GM12873 (cell line): ENCODE measurements at regions not wholly inside any gene's neighbourhood (a gene's known extent, or its start where the extent isn't known, plus 50 kb on each side); places are given as distances from the start of the nearest gene placed in this dataset.

Source experiments
- CTCF ChIP-seq: IDR thresholded peaks from 2 replicates; pipeline ENCODE4 v1.5.1; 2012; ENCODE audit warnings: low read depth, mild to moderate bottlenecking, moderate library complexity, low read length, control low read depth; ENCODE audit not compliant: insufficient read depth; ENCODE audit errors: missing control alignments

GRCh38 chr3:177580437-177580836, 383.2 kb upstream of the TBL1XR1 start:
- no peak for TF ChIP-seq CTCF

- no peak for TF ChIP-seq CTCF
These were observed 388.0 kb upstream of the TBL1XR1 start for GRCh38 chr3:177585271-177585670.

GRCh38 chr3:177589041-177589650, 391.9 kb upstream of the TBL1XR1 start:
- TF ChIP-seq CTCF = no peak

GRCh38 chr3:177589911-177590381, 392.7 kb upstream of the TBL1XR1 start:
- TF ChIP-seq CTCF = no peak

- TF ChIP-seq CTCF = no peak
These were observed 393.5 kb upstream of the TBL1XR1 start for GRCh38 chr3:177590826-177591225.

- TF ChIP-seq CTCF = no peak
These were observed 394.1 kb upstream of the TBL1XR1 start for GRCh38 chr3:177591379-177591778.

GRCh38 chr3:177594096-177594495, 396.8 kb upstream of the TBL1XR1 start:
- no peak for TF ChIP-seq CTCF
